ENCODE measurements at regions not wholly inside any gene's neighbourhood (a gene's known extent, or its start where the extent isn't known, plus 50 kb on each side); places are given as distances from the start of the nearest gene placed in this dataset.

DNA sequence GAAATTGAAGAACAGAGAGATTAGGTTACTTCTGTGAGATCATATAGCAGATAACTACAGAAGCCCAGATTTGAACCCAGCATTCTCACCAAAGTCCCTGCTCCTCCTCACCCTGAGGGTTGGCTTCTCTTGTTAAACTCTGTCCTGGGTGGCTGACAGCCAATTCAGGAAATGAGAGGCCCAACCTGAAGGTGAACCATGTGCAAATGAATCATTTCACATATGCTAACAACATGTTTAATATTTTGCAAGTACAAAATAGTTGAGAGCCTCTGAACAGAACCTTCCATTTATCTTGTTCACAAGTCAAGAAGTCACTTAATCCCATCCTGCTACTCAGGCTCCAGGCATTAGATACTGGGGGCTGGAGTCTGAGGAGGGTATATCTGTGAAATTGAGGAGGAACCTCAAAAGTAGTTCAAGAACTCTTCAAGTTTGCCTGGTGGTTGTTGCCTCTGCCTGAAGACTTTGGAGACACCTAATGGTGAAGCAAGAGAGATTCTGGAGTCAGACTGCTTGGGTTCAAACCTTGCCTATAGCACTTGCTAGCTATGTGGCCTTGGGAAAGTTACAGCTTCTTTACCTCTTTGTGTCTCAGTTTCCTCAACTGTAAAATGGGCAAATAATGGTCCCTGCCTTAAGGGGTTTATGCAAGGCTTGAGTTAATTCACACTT lies 564.0 kb downstream of the PSAT1 start:
- ChIA-PET CTCF (no interaction called here), POLR2A (no interaction called here)
- ATAC-seq (no peak), DNase-seq (no peak)
- Mint-ChIP-seq H3K4me3 (no peak overlapping the region), H3K9me3 (ENCODE audit: low read depth) (no peaks in the 10 kb centered on the region), H3K4me1 (no peaks in the 10 kb centered on the region), H3K36me3 (ENCODE audit: low read depth) (no peaks in the 10 kb centered on the region), H3K27me3 (no peaks in the 10 kb centered on the region), H3K27ac (no peak overlapping the region)
- intact Hi-C loops (cut with DNase I, micrococcal nuclease): no loop called here

- Mint-ChIP-seq H3K9me3 (ENCODE audit: low read depth) (no peaks in the 10 kb centered on the region), H3K4me3 (no peak overlapping the region), H3K27me3 (no peaks in the 10 kb centered on the region), H3K4me1 (no peaks in the 10 kb centered on the region), H3K36me3 (ENCODE audit: low read depth) (no peaks in the 10 kb centered on the region), H3K27ac (no peak overlapping the region)
- ChIA-PET CTCF (no interaction called here), POLR2A (no interaction called here)
- DNase-seq (no peak), ATAC-seq (no peak)
- intact Hi-C loops (cut with DNase I, micrococcal nuclease): no loop called here
These were observed 566.6 kb downstream of the PSAT1 start for GRCh38 chr9:78863531-78863930.

DNA sequence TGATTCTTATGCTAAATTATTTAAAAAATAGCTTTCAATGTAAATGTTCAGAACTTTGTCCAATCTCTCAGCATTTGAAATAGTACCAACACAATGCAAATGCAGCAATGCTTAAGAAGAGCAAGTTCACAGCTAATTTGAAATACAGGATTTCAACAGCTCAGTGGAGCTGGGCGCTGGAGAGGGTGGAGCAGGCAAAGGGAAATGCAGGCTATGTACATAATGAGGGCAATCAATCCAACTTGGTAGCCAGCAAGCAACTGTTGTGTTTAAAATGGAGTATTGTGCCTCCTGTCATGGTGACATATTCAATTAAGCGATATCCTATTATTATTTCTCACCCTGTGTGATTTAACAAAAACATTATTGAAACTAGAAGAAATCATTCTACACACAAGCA lies 568.8 kb downstream of the PSAT1 start:
- intact Hi-C loops (cut with DNase I, micrococcal nuclease): no loop called here
- ChIA-PET CTCF (no interaction called here), POLR2A (no interaction called here)
- DNase-seq: no peak
- Mint-ChIP-seq H3K9me3 (ENCODE audit: low read depth) (no peaks in the 10 kb centered on the region), H3K4me1 (no peaks in the 10 kb centered on the region), H3K36me3 (ENCODE audit: low read depth) (no peaks in the 10 kb centered on the region), H3K27ac (no peak overlapping the region), H3K27me3 (no peaks in the 10 kb centered on the region), H3K4me3 (no peak overlapping the region)
- no peak for ATAC-seq

DNA sequence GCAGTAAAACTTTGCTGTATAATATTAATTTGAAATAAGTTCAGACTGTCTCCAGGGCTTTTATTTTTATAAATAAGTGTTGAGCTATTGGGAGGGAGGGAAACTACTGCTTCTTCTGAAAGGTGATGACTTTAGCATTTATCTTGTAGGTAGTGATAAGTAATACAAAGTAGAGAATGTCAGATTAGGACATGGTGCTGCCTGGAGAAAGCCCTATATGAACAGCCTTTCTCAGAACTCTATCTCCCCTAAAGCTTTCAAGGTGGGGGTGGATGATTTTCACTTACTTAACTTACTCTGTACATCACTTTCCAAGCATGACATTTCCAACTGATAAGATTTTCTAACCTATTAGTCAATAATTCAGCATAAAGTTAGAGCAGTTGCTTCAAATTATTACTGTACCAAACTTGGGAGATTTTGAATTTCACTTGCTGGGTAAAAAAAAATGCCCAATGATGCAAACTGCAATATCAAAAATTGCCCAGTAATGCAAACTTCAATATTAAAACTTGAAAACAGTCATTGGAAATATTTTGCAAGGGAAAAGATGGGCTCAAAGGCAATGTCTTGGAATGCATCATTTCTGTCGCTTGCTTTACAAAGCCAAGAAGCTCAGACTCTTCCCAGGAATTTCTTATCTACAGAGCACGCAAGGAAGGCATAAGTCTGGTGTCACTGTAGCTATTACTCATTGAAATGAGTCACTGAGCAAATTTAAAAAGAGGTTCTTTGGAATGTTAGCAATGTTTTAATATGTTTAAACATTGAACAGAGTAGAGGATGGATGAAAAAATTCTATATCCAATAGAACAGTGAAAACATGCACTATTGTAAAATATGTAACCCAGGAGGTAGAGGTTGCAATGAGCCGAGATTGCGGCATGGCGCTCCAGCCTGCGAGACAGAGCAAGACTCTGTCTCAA lies 569.5 kb downstream of the PSAT1 start:
- ATAC-seq (no peak), DNase-seq (no peak)
- H3K27me3 Mint-ChIP-seq: no peaks in the 10 kb centered on the region
- intact Hi-C loops (cut with DNase I, micrococcal nuclease): no loop called here
- no peaks in the 10 kb centered on the region for H3K36me3 Mint-ChIP-seq (ENCODE audit: low read depth)
- CTCF ChIA-PET: no interaction called here
- POLR2A ChIA-PET: no interaction called here
- no peaks in the 10 kb centered on the region for H3K9me3 Mint-ChIP-seq (ENCODE audit: low read depth)
- H3K4me1 Mint-ChIP-seq: no peaks in the 10 kb centered on the region
- H3K4me3 Mint-ChIP-seq: no peak overlapping the region
- no peak overlapping the region for H3K27ac Mint-ChIP-seq

GRCh38 chr9:78871086-78871451 lies 574.1 kb downstream of the PSAT1 start:
- Mint-ChIP-seq H3K4me3 (no peak overlapping the region), H3K27me3 (no peaks in the 10 kb centered on the region), H3K27ac (no peak overlapping the region), H3K9me3 (ENCODE audit: low read depth) (no peaks in the 10 kb centered on the region), H3K4me1 (no peaks in the 10 kb centered on the region), H3K36me3 (ENCODE audit: low read depth) (no peaks in the 10 kb centered on the region)
- no peak for ATAC-seq
- intact Hi-C loops (cut with DNase I, micrococcal nuclease): no loop called here
- POLR2A ChIA-PET: no interaction called here
- no peak for DNase-seq
- CTCF ChIA-PET: no interaction called here

- Mint-ChIP-seq H3K4me3 (no peak overlapping the region), H3K27ac (no peak overlapping the region), H3K36me3 (ENCODE audit: low read depth) (no peaks in the 10 kb centered on the region), H3K27me3 (no peaks in the 10 kb centered on the region), H3K4me1 (no peaks in the 10 kb centered on the region), H3K9me3 (ENCODE audit: low read depth) (no peaks in the 10 kb centered on the region)
- DNase-seq (no peak), ATAC-seq (no peak)
- ChIA-PET CTCF (no interaction called here), POLR2A (no interaction called here)
- intact Hi-C loops (cut with DNase I, micrococcal nuclease): no loop called here
These were observed 574.8 kb downstream of the PSAT1 start for GRCh38 chr9:78871452-78872331.

- H3K27ac Mint-ChIP-seq: no peak overlapping the region
- ATAC-seq: no peak
- no peaks in the 10 kb centered on the region for H3K36me3 Mint-ChIP-seq (ENCODE audit: low read depth)
These were observed 577.1 kb downstream of the PSAT1 start for GRCh38 chr9:78874061-78874460.

DNA sequence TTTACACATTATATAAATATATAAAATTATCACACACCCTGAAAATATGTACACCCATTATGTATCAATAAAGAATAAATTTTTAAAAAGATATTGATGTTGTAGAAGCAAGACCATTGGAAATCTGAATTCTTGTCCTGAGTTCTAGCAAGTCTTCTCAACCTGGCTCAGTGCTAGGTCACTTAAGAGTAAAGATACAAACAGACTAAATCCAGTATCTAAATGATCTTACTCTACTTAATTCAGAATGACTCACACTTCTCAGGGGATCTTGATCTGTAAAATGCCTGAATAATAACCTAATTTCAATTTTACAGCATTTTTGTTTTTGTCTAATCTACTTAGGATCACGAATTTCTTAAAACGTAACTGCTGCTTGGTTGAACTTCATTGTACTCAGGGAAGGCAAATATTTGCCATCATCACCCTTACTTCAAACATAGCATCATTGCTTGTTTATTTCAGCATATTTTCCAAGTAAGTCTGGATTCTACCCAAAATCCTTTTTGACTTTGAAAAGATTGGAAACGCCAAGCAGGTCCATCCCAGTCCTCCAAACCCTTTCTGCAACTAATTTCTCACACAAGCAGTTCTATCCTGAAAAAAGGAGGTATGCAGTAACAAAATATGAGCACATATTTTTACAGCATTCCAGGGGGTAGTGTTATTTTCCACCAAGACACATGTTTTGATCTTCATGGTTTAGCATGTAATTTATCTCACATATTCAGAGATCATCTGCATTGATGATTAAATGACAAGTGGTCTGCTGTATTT lies 582.6 kb downstream of the PSAT1 start:
- no peak for DNase-seq
- Mint-ChIP-seq H3K27ac (no peak overlapping the region), H3K9me3 (ENCODE audit: low read depth) (no peaks in the 10 kb centered on the region), H3K4me1 (no peaks in the 10 kb centered on the region), H3K27me3 (no peaks in the 10 kb centered on the region), H3K36me3 (ENCODE audit: low read depth) (no peaks in the 10 kb centered on the region), H3K4me3 (no peak overlapping the region)
- POLR2A ChIA-PET: no interaction called here
- intact Hi-C loops (cut with DNase I, micrococcal nuclease): no loop called here
- CTCF ChIA-PET: no interaction called here
- no peak for ATAC-seq

More at GRCh38 chr9:78874061-78874460, 577.1 kb downstream of the PSAT1 start:
- no peak for DNase-seq
- CTCF ChIA-PET: no interaction called here
- no peaks in the 10 kb centered on the region for H3K9me3 Mint-ChIP-seq (ENCODE audit: low read depth)
- H3K27me3 Mint-ChIP-seq: no peaks in the 10 kb centered on the region
- POLR2A ChIA-PET: no interaction called here
- intact Hi-C loops (cut with DNase I, micrococcal nuclease): no loop called here
- no peaks in the 10 kb centered on the region for H3K4me1 Mint-ChIP-seq
- H3K4me3 Mint-ChIP-seq: no peak overlapping the region

GRCh38 chr9:78881295-78881694 lies 584.4 kb downstream of the PSAT1 start:
- Mint-ChIP-seq H3K9me3 (ENCODE audit: low read depth) (no peaks in the 10 kb centered on the region), H3K4me1 (no peaks in the 10 kb centered on the region), H3K27ac (no peak overlapping the region), H3K36me3 (ENCODE audit: low read depth) (no peaks in the 10 kb centered on the region), H3K27me3 (no peaks in the 10 kb centered on the region), H3K4me3 (no peak overlapping the region)
- CTCF ChIA-PET: no interaction called here
- POLR2A ChIA-PET: no interaction called here
- intact Hi-C loops (cut with DNase I, micrococcal nuclease): no loop called here
- DNase-seq: no peak
- ATAC-seq: no peak

DNA sequence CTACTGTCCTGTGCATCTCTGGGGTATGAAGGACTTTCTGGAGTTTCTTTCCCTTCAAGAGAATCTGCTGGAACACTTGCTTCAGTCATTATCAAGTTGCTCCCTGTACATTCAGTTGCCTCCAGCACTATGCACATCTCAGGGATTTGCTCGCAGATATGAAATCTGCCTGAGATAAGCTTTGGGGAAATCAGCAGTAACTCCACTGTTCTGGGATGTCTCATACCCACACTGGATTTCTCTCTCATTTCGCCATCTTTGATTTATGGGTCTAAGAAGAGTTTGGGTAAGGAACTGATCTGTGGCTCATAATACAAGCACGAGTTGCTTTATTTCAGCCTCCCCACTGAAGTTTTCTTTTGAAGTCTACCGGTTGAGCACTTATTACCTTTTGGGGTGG lies 585.6 kb downstream of the PSAT1 start:
- H3K36me3 Mint-ChIP-seq (ENCODE audit: low read depth): no peaks in the 10 kb centered on the region
- intact Hi-C loops (cut with DNase I, micrococcal nuclease): no loop called here
- H3K27ac Mint-ChIP-seq: no peak overlapping the region
- ChIA-PET POLR2A (no interaction called here), CTCF (no interaction called here)
- DNase-seq (no peak), ATAC-seq (no peak)
- H3K4me3 Mint-ChIP-seq: no peak overlapping the region
- H3K9me3 Mint-ChIP-seq (ENCODE audit: low read depth): no peaks in the 10 kb centered on the region
- no peaks in the 10 kb centered on the region for H3K27me3 Mint-ChIP-seq
- no peaks in the 10 kb centered on the region for H3K4me1 Mint-ChIP-seq

GRCh38 chr9:78884611-78885150 lies 587.8 kb downstream of the PSAT1 start:
- H3K4me1 Mint-ChIP-seq: no peaks in the 10 kb centered on the region
- H3K27me3 Mint-ChIP-seq: no peaks in the 10 kb centered on the region
- no peaks in the 10 kb centered on the region for H3K36me3 Mint-ChIP-seq (ENCODE audit: low read depth)
- DNase-seq (no peak), ATAC-seq (no peak)
- intact Hi-C loops (cut with DNase I, micrococcal nuclease): no loop called here
- H3K9me3 Mint-ChIP-seq (ENCODE audit: low read depth): no peaks in the 10 kb centered on the region
- no peak overlapping the region for H3K4me3 Mint-ChIP-seq
- CTCF ChIA-PET: no interaction called here
- POLR2A ChIA-PET: no interaction called here
- H3K27ac Mint-ChIP-seq: no peak overlapping the region
